Mesendoderm (in vitro differentiated cells): ENCODE measurements at regions not wholly inside any gene's neighbourhood (a gene's known extent, or its start where the extent isn't known, plus 50 kb on each side); places are given as distances from the start of the nearest gene placed in this dataset.

Experiments used
- DNase-seq: peaks from one replicate; pipeline ENCODE4 v3.0.0; 2013
- H2AK5ac ChIP-seq: 2 replicates; pipeline ENCODE4 v1.6.1; 2013; ENCODE audit warnings: low read length, inconsistent platforms
- H2BK120ac ChIP-seq: 2 replicates; pipeline ENCODE4 v1.6.1; 2013; ENCODE audit warnings: low read depth, mild to moderate bottlenecking, low read length, moderate library complexity, mixed read lengths
- H2BK15ac ChIP-seq: replicated peaks from 2 replicates; pipeline ENCODE4 v1.6.1; 2013; ENCODE audit warnings: low read depth, mild to moderate bottlenecking, moderate library complexity
- H2BK5ac ChIP-seq: 2 replicates; pipeline ENCODE4 v1.6.1; 2013; ENCODE audit warnings: low read length, inconsistent platforms
- H3K18ac ChIP-seq: 2 replicates; pipeline ENCODE4 v1.6.1; 2013; ENCODE audit warnings: mild to moderate bottlenecking, low read length, mixed read lengths
- H3K23ac ChIP-seq: one replicate; pipeline ENCODE4 v1.6.1; 2013; ENCODE audit warnings: low read length
- H3K27ac ChIP-seq: 2 replicates; pipeline ENCODE4 v1.5.1; 2013; ENCODE audit warnings: low read depth, mild to moderate bottlenecking, inconsistent platforms, low read length, moderate library complexity
- H3K27me3 ChIP-seq: 2 replicates; pipeline ENCODE4 v1.6.1; 2013; ENCODE audit warnings: low read length, control low read depth, mild to moderate bottlenecking, inconsistent platforms; ENCODE audit not compliant: insufficient read depth, poor library complexity
- H3K36me3 ChIP-seq: 2 replicates; pipeline ENCODE4 v1.6.1; 2013; ENCODE audit warnings: low read length, inconsistent platforms; ENCODE audit not compliant: control insufficient read depth, insufficient read depth
- H3K4ac ChIP-seq: one replicate; pipeline ENCODE4 v1.6.1; 2013; ENCODE audit warnings: low read depth, mild to moderate bottlenecking, low read length, moderate library complexity
- H3K4me1 ChIP-seq: 2 replicates; pipeline ENCODE4 v1.6.1; 2013; ENCODE audit warnings: low read depth, low read length, inconsistent platforms; ENCODE audit not compliant: control insufficient read depth
- H3K4me2 ChIP-seq: 2 replicates; pipeline ENCODE4 v1.6.1; 2013; ENCODE audit warnings: low read length
- H3K4me3 ChIP-seq: 2 replicates; pipeline ENCODE4 v1.5.1; 2013; ENCODE audit warnings: mild to moderate bottlenecking, low read length
- H3K56ac ChIP-seq: one replicate; pipeline ENCODE4 v1.6.1; 2013; ENCODE audit warnings: low read length
- H3K79me1 ChIP-seq: 2 replicates; pipeline ENCODE4 v1.6.1; 2013; ENCODE audit warnings: low read length, inconsistent platforms
- H3K79me2 ChIP-seq: 2 replicates; pipeline ENCODE4 v1.6.1; 2013; ENCODE audit warnings: mild to moderate bottlenecking, low read length; ENCODE audit not compliant: control insufficient read depth, insufficient read depth
- H3K9ac ChIP-seq: 2 replicates; pipeline ENCODE4 v1.6.1; 2013; ENCODE audit warnings: low read length, inconsistent platforms
- H4K5ac ChIP-seq: one replicate; pipeline ENCODE4 v1.6.1; 2013; ENCODE audit warnings: low read length
- H4K8ac ChIP-seq: one replicate; pipeline ENCODE4 v1.6.1; 2013; ENCODE audit warnings: low read depth, mild to moderate bottlenecking, control low read depth, low read length, moderate library complexity
- WGBS: extraction: QIAGEN DNeasy Blood & Tissue Kit; methylation state at CpG from one replicate; pipeline ENCODE4 v1.1.7; 2013; ENCODE audit warnings: low lambda C conversion rate, missing lambda C conversion rate; ENCODE audit not compliant: insufficient coverage; ENCODE audit errors: extremely low coverage; 5-methylcytosine and 5-hydroxymethylcytosine counted together

DNA sequence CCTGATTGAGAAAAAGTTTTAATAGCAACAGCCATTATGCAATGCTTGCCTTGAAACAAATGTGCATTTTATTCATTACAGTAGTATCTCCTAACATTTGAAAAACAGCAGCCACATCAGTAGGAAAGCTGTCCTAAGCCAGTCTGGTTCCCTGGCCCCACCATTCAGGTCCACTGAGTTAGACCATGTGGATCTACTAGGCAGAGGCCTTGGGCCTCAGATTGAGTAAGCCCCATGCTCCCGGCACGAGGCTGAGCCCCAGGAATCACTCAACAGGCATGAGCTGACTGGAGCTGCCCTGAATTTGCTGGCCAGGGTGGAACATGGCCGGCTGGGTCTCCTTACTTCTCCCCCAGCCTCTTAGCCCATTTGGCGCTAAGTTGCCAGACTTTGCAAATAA lies 103.4 kb downstream of the ZFP36L2 start:
- Histone ChIP-seq H3K9ac (no peak overlapping the region), H2BK5ac (no peak overlapping the region), H2AK5ac (no peak overlapping the region), H3K4me1 (no peaks in the 10 kb centered on the region), H2BK120ac (no peak overlapping the region), H3K27ac (no peak overlapping the region), H3K18ac (no peak overlapping the region), H3K23ac (no peak overlapping the region), H3K4ac (no peak overlapping the region), H4K8ac (no peak overlapping the region), H3K79me1 (no peaks in the 10 kb centered on the region), H4K5ac (no peak overlapping the region), H3K79me2 (no peaks in the 10 kb centered on the region), H3K4me3 (no peak overlapping the region), H3K56ac (no peak overlapping the region), H3K27me3 (no peaks in the 10 kb centered on the region), H3K4me2 (no peak overlapping the region), H2BK15ac (no peak overlapping the region), H3K36me3 (no peaks in the 10 kb centered on the region)
- DNase-seq, result no peak
- WGBS, result no CpG with 5 or more reads among the region's 4 CpGs

DNA sequence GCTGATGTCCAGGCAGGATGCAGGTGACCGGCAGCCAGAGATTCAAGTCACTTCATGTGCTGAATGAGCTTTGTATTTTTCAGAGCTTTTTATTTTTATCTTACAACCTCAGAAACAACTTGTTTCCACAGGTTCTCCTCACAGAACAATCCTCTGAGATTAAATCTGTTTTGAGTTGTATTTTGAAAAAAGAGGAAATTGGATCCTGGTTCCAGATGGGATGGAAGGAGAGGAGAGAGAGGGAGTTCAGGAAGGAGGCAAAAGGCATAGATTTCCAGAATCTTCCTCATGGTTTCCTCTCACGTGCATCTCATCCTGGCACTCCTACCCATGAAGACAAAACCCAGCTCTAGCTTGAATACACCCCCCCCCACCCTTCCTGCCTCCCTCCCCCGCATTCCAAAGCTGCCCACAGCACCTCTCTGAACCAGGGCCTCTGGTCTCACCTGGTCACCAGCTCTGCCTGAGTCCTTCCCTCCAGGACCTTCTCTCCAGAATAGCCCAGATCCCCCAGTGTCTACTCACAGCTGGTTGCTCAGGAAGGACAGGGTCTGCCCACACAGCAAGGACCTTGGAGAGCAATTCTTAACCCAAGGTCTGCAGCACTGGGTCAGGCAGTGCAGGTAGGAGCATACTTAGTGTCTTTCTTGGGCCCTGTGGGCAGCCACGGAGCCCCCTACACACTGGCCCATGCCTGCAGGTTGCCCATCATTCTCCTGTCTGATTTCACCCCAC lies 104.7 kb downstream of the ZFP36L2 start:
- no peak overlapping the region for H4K5ac ChIP-seq
- no peaks in the 10 kb centered on the region for H3K36me3 ChIP-seq
- no peak overlapping the region for H2AK5ac ChIP-seq
- H4K8ac ChIP-seq, result no peak overlapping the region
- no CpG with 5 or more reads among the region's 4 CpGs for WGBS
- H2BK15ac ChIP-seq, result no peak overlapping the region
- no peaks in the 10 kb centered on the region for H3K4me1 ChIP-seq
- no peak overlapping the region for H3K56ac ChIP-seq
- no peaks in the 10 kb centered on the region for H3K79me2 ChIP-seq
- H3K4ac ChIP-seq, result no peak overlapping the region
- no peak overlapping the region for H2BK5ac ChIP-seq
- no peak overlapping the region for H3K23ac ChIP-seq
- DNase-seq, result no peak
- no peak overlapping the region for H3K27ac ChIP-seq
- no peaks in the 10 kb centered on the region for H3K79me1 ChIP-seq
- no peaks in the 10 kb centered on the region for H3K27me3 ChIP-seq
- no peak overlapping the region for H2BK120ac ChIP-seq
- no peak overlapping the region for H3K9ac ChIP-seq
- H3K4me3 ChIP-seq, result no peak overlapping the region
- no peak overlapping the region for H3K4me2 ChIP-seq
- H3K18ac ChIP-seq, result no peak overlapping the region

DNA sequence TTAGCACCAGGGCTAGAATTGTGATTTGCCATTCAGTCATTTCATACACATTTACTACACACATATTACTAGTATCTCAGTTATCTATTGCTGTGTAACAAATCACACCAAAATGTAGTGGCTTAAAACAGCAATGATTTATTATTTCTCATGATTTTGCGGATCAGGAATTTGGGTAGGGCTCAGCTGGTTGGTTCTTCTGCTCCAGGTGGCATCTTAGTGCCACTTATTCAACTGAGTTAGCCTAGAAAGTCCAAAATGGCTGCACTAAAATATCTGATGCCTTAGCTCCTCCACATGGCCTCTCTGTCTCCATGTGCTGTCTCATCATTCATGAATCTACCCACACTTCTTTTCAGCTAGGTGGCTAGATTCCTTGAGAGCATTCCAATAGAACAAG lies 107.1 kb downstream of the ZFP36L2 start:
- Histone ChIP-seq H3K79me2 (no peaks in the 10 kb centered on the region), H3K4me1 (peaks cover 5% of the 10 kb centered on the region), H4K8ac (no peak overlapping the region), H3K9ac (no peak overlapping the region), H3K27me3 (no peaks in the 10 kb centered on the region), H3K4ac (no peak overlapping the region), H2AK5ac (no peak overlapping the region), H3K79me1 (no peaks in the 10 kb centered on the region), H3K23ac (no peak overlapping the region), H4K5ac (no peak overlapping the region), H3K4me3 (no peak overlapping the region), H3K18ac (no peak overlapping the region), H2BK15ac (no peak overlapping the region), H3K27ac (no peak overlapping the region), H2BK120ac (no peak overlapping the region), H2BK5ac (no peak overlapping the region), H3K36me3 (no peaks in the 10 kb centered on the region), H3K56ac (no peak overlapping the region), H3K4me2 (no peak overlapping the region)
- DNase-seq, result no peak
- no CpG with 5 or more reads among the region's 1 CpG for WGBS

DNA sequence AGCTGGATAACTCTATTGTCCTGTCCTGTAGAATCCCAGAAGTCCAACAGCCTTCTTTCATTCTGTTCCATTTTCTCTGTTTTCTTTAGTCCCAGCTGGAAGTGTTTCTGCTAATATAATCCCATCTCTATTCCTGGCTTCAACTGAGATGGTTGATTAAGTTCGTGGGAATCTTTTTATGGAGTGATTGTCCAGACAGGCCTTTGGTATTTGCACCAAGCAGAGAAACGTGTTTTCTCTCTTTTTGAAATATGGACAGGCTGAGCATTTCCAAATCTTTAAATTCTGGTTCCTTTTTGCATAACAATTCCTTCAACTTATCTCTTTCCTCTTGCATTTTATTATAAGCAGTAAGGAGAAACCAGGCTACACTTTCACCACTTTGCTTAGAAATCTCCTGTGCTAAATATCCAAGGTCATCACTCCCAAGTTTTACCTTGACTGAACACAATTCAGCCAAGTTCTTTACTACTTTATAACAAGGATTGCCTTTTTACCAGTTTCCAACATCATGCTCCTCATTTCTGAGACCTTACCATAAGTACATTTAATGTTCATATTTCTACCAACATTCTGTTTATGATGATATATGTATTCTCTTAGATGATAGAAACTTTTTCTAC lies 108.8 kb downstream of the ZFP36L2 start:
- H2BK120ac ChIP-seq, result no peak overlapping the region
- H3K4me2 ChIP-seq, result no peak overlapping the region
- H3K27ac ChIP-seq, result no peak overlapping the region
- H4K8ac ChIP-seq, result no peak overlapping the region
- no peak overlapping the region for H3K4me3 ChIP-seq
- no peak overlapping the region for H3K18ac ChIP-seq
- no peak overlapping the region for H3K9ac ChIP-seq
- no peaks in the 10 kb centered on the region for H3K79me1 ChIP-seq
- H2AK5ac ChIP-seq, result no peak overlapping the region
- no peak overlapping the region for H3K56ac ChIP-seq
- H3K23ac ChIP-seq, result no peak overlapping the region
- H3K36me3 ChIP-seq, result no peaks in the 10 kb centered on the region
- no peaks in the 10 kb centered on the region for H3K27me3 ChIP-seq
- no peak for DNase-seq
- no peak overlapping the region for H3K4ac ChIP-seq
- no CpG with 5 or more reads among the region's 2 CpGs for WGBS
- no peaks in the 10 kb centered on the region for H3K79me2 ChIP-seq
- no peak overlapping the region for H2BK5ac ChIP-seq
- no peak overlapping the region for H2BK15ac ChIP-seq
- H3K4me1 ChIP-seq, result peaks cover 10% of the 10 kb centered on the region
- H4K5ac ChIP-seq, result no peak overlapping the region

DNA sequence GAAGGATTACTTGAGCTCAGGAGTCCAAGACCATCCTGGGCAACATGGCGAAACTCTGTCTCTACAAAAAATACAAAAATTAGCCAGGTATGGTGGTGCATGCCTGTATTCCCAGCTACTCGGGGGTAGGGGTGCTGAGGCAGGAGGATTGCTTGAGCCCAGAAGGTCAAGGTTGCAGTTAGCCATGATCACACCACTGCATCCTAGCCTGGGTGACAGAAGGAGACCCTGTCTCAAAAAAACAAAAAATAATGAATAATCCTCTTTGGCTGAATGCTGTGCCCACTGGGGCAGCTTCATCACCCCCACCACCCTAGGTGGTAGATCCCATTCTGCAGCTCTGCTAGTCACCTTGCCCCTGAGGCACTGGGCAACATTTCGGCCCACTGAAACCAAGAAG lies 109.4 kb downstream of the ZFP36L2 start:
- Histone ChIP-seq H3K56ac (no peak overlapping the region), H3K9ac (no peak overlapping the region), H3K27me3 (no peaks in the 10 kb centered on the region), H2BK120ac (no peak overlapping the region), H3K4me2 (no peak overlapping the region), H4K8ac (no peak overlapping the region), H2BK5ac (no peak overlapping the region), H3K79me2 (no peaks in the 10 kb centered on the region), H3K18ac (no peak overlapping the region), H2BK15ac (no peak overlapping the region), H3K23ac (no peak overlapping the region), H3K4ac (no peak overlapping the region), H2AK5ac (no peak overlapping the region), H3K27ac (no peak overlapping the region), H3K36me3 (no peaks in the 10 kb centered on the region), H3K4me1 (peaks cover 10% of the 10 kb centered on the region), H4K5ac (no peak overlapping the region), H3K79me1 (no peaks in the 10 kb centered on the region), H3K4me3 (no peak overlapping the region)
- DNase-seq, result no peak
- no CpG with 5 or more reads among the region's 3 CpGs for WGBS

DNA sequence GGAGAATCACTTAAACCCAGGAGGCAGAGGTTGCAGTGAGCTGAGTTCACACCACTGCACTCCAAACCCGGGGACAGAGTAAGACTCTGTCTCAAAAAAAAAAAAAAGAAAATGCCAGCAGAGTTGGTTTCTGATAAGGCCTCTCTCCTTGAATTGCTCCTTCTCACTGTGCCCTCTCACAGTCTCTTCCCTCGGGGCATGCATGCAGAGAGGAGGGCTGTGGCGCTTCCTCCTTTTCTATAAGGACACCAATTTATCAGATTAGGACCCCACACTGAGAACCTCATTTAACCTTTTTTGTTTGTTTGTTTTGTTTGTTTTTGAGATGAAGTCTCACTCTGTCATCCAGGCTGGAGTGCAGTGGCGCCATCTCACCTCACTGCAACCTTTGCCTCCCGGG lies 110.5 kb downstream of the ZFP36L2 start:
- Histone ChIP-seq H4K5ac (no peak overlapping the region), H3K9ac (no peak overlapping the region), H2BK5ac (no peak overlapping the region), H3K23ac (no peak overlapping the region), H4K8ac (no peak overlapping the region), H2BK120ac (no peak overlapping the region), H2AK5ac (no peak overlapping the region), H3K18ac (no peak overlapping the region), H3K4ac (no peak overlapping the region), H3K4me2 (no peak overlapping the region), H3K4me3 (no peak overlapping the region), H2BK15ac (no peak overlapping the region), H3K36me3 (no peaks in the 10 kb centered on the region), H3K79me1 (no peaks in the 10 kb centered on the region), H3K27me3 (no peaks in the 10 kb centered on the region), H3K4me1 (peaks cover 10% of the 10 kb centered on the region), H3K56ac (no peak overlapping the region), H3K27ac (no peak overlapping the region), H3K79me2 (no peaks in the 10 kb centered on the region)
- DNase-seq, result peak; percentile 92
- no CpG with 5 or more reads among the region's 5 CpGs for WGBS
